Skin of body (tissue), 2 donors: ENCODE measurements at regions not wholly inside any gene's neighbourhood (a gene's known extent, or its start where the extent isn't known, plus 50 kb on each side); places are given as distances from the start of the nearest gene placed in this dataset. TPM values are rescaled to one million over a fixed set of nuclear protein-coding genes. Genes with fewer than 3 reads are reported as not detected.

Experiments used
- DNase-seq: peaks from one replicate; lab custom pipeline; 2025; lab: John Stamatoyannopoulos, UW
- small RNA-seq: library from RNA; depleted of rRNA; stranded (forward); fragments of <200 nt; gene quantifications from one replicate; pipeline ENCODE3, GENCODE V24; 2014; ENCODE audit warnings: low replicate concordance

GRCh38 chr10:79007421-79008319, 61.1 kb upstream of the ZMIZ1 start:
- DNase-seq: no peak

- no peak for DNase-seq
These were observed 59.6 kb upstream of the ZMIZ1 start for GRCh38 chr10:79009145-79009544.

GRCh38 chr10:79012567-79012966, 56.2 kb upstream of the ZMIZ1 start:
- no peak for DNase-seq

GRCh38 chr10:79013406-79013987, 55.3 kb upstream of the ZMIZ1 start:
- DNase-seq: no peak

DNA sequence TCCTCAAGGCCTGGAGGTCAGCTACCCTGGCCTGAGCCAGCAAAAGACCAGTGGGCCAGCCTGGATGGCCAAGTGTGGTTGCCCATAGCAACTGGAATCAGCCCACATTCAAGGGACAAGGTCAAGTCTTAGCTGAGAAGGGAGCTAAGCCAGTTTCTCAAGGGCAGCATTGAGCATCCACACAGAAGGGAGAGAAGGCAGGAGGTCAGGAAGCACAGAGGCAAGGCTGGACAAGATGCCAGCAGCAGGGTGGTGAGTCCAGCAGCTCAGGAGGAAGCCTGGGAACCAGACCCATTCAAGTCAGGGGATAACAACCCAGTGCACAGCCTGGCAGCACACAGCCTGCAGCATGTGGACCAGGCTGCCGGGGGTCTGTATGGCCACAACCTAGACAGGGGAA, 54.0 kb upstream of the ZMIZ1 start:
- no peak for DNase-seq

DNA sequence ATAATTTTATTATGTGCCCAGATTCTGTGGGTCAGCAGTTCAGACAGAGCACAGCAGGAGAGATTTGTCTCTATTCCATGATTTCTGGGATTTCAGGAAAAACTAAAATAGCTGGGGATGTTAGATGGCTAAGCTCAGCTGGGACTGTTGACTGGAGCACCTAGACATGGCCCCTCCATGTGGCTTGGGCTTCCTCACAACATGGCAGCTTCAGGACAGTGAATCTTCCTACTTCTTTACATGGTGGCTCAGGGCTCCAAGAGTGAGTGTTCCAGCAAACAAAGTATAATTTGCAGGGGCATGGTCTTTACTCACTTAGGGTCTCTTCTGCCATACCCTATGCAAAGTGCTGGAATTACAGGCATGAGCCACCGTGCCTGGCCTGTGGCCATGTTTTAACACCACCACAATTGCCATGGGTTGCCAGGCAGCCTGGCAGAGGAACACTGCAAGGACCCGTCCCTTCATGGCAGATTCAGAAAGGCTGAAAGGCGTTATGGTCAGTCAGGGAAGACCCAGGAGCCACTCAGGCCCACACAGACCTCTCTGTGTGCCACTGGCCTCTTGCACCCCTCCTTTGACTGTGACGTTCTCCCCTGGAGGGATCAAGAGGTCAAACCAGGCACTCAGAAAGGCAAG, 50.8 kb upstream of the ZMIZ1 start:
- DNase-seq: no peak

DNA sequence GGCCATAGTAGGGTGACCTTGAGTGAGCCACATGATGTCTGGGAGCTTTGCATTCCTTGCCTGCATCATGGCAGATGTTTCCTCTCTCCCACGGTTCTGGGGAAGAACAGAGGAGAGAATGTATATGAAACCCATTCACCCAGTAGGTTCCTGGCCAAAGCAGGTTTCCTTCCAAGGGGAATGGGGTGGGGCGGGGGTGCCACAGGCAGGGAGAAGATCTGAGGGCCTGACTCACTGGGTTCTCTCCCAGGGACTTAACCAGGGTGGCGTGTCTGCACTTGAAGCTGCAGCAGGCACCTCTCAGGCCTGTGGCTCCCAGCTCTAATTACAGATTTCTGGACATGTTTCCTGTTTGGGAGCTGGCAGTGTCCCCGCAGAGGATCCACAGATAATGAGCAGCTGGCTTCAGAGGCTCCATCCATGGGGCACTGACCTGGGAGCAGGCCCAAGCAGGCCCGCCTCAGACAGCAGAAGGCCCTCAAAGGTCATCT, 50.2 kb upstream of the ZMIZ1 start:
- no peak for DNase-seq

Small RNAs in the stretch of these regions (small RNA-seq; reads per million reads assigned to genes)
- not detected for gene RF00056
